ENCODE measurements at regions not wholly inside any gene's neighbourhood (a gene's known extent, or its start where the extent isn't known, plus 50 kb on each side); places are given as distances from the start of the nearest gene placed in this dataset.

DNA sequence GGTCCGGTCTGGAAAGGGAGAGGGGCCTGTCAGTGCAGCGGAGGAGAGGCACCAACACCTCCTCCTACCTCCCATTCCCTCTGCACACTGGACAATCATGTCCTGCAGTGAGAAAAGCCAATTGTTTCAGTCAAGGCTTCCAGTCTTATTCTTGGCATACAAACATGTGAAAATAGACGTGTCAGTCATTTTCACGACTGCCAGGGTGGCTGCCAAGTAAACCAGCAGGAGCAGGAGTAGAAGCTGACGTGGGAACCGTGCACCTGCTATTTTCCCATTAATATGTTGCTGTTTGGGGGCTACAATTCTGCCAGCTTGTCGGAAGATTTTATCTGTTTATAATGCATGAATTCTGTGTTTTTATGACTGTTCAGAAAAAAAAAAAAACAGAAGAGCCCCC lies 202.3 kb downstream of the SPP2 start:
- no peak for TF ChIP-seq POLR2AphosphoS5 (IDR thresholded peaks at IDR 0.05)
- TF ChIP-seq, protein P1, sequence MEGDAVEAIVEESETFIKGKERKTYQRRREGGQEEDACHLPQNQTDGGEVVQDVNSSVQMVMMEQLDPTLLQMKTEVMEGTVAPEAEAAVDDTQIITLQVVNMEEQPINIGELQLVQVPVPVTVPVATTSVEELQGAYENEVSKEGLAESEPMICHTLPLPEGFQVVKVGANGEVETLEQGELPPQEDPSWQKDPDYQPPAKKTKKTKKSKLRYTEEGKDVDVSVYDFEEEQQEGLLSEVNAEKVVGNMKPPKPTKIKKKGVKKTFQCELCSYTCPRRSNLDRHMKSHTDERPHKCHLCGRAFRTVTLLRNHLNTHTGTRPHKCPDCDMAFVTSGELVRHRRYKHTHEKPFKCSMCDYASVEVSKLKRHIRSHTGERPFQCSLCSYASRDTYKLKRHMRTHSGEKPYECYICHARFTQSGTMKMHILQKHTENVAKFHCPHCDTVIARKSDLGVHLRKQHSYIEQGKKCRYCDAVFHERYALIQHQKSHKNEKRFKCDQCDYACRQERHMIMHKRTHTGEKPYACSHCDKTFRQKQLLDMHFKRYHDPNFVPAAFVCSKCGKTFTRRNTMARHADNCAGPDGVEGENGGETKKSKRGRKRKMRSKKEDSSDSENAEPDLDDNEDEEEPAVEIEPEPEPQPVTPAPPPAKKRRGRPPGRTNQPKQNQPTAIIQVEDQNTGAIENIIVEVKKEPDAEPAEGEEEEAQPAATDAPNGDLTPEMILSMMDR (IDR thresholded peaks at IDR 0.05), result no peak

Data from transverse colon (tissue), 4 donors.